Testis (tissue), 2 donors: ENCODE measurements at regions not wholly inside any gene's neighbourhood (a gene's known extent, or its start where the extent isn't known, plus 50 kb on each side); places are given as distances from the start of the nearest gene placed in this dataset.

Experiments
- DNase-seq: peaks from one replicate; pipeline ENCODE4 v3.0.0-alpha.2; 2019
- H3K27ac ChIP-seq, 2 donors: fragments of 200-600 bp; sonication (generic); one replicate each; pipeline ENCODE4 v1.5.1; 2019
- H3K27me3 ChIP-seq: fragments of 200-600 bp; sonication (generic); one replicate; pipeline ENCODE4 v1.5.1; 2019
- H3K36me3 ChIP-seq: fragments of 200-600 bp; sonication (generic); one replicate; pipeline ENCODE4 v1.5.1; 2017; ENCODE audit warnings: low read depth; ENCODE audit errors: missing control alignments
- H3K4me1 ChIP-seq: fragments of 200-600 bp; sonication (generic); one replicate; pipeline ENCODE4 v1.5.1; 2019
- H3K4me3 ChIP-seq, 2 donors: fragments of 200-600 bp; sonication (generic); one replicate each; pipeline ENCODE4 v1.5.1; 2017 to 2019
- H3K9me3 ChIP-seq: fragments of 200-600 bp; sonication (generic); one replicate; pipeline ENCODE4 v1.5.1; 2017
- POLR2A ChIP-seq: fragments of 450-650 bp; IDR thresholded peaks from one replicate; pipeline ENCODE4 v1.6.1; 2017; ENCODE audit warnings: antibody characterized with exemption, mild to moderate bottlenecking, moderate library complexity
- WGBS, 2 donors: methylation state at CpG; one replicate each; pipeline ENCODE4 v1.1.5; 2018; 5-methylcytosine and 5-hydroxymethylcytosine counted together
- intact Hi-C: fragments of 100-400 bp; cut with DNase I; formaldehyde crosslinking; loops from one replicate; pipeline ENCODE4 v1.15.1; 2023; ENCODE audit warnings: low total_unique reads
- TF ChIP-seq, protein P1 (sequence below), 3 experiments: fragments of 450-650 bp in 2 of 3; fragments of 200-600 bp in 1 of 3; sonication (generic) in 1 of 3; IDR thresholded peaks; one replicate each; pipeline ENCODE4 v1.5.1; 2016 to 2019; ENCODE audit warnings: antibody characterized with exemption in 3 of 3, mild to moderate bottlenecking in 2 of 3, moderate library complexity in 1 of 3

DNA sequence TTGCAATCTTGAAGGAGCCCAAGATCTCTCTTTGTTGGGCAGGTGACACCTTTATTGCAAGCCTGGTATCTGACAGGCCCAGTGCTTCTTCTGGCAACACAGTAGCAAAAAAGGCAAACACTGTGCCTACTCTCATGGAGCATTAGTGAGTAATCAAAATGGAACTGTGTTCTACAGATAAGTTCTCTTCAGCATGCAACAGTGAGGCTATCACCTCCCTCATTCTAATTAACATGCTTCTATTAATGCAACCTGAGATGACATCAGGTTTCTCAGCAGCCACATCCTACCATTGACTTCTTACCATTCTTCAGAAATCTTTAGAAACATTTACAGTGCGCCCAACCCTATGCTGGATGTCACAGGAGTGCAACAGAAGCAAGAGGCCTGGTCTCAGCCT lies 77.9 kb upstream of the KCNMA1 start:
- DNase-seq: no peak
- no peaks in the 10 kb centered on the region for H3K36me3 ChIP-seq
- H3K27me3 ChIP-seq: no peaks in the 10 kb centered on the region
- 87 to 100% methylated on average over 1 of the region's 1 CpG for WGBS, 2 donors
- H3K9me3 ChIP-seq: no peaks in the 10 kb centered on the region
- intact Hi-C loops: no loop called here
- peaks cover 2% of the 10 kb centered on the region for H3K4me1 ChIP-seq
- TF ChIP-seq, protein P1, sequence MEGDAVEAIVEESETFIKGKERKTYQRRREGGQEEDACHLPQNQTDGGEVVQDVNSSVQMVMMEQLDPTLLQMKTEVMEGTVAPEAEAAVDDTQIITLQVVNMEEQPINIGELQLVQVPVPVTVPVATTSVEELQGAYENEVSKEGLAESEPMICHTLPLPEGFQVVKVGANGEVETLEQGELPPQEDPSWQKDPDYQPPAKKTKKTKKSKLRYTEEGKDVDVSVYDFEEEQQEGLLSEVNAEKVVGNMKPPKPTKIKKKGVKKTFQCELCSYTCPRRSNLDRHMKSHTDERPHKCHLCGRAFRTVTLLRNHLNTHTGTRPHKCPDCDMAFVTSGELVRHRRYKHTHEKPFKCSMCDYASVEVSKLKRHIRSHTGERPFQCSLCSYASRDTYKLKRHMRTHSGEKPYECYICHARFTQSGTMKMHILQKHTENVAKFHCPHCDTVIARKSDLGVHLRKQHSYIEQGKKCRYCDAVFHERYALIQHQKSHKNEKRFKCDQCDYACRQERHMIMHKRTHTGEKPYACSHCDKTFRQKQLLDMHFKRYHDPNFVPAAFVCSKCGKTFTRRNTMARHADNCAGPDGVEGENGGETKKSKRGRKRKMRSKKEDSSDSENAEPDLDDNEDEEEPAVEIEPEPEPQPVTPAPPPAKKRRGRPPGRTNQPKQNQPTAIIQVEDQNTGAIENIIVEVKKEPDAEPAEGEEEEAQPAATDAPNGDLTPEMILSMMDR (IDR thresholded peaks at IDR 0.05): no peak
- no peak for TF ChIP-seq POLR2A
- no peak overlapping the region for H3K27ac ChIP-seq
- H3K4me3 ChIP-seq: no peak overlapping the region

DNA sequence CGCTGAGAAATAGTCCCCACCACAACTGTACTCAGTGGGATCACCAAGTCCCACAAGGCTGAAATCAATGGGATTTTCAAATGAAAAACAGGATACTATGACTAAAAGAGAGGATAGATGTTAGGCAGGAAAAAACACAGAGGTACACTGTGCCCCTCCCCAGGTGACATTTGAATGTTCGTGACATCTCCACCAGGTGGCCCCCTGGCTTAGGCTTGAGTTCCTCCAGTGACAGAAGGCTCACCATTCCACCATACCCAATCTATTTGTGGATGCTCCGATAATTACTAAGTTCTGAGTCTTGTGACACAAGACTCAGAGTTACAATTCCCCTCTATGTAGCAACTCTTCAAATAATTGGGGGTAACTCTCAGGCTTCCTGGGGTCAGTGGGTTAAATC lies 77.5 kb upstream of the KCNMA1 start:
- no peaks in the 10 kb centered on the region for H3K36me3 ChIP-seq
- peaks cover 2% of the 10 kb centered on the region for H3K4me1 ChIP-seq
- no peak overlapping the region for H3K27ac ChIP-seq
- H3K4me3 ChIP-seq: no peak overlapping the region
- no peak for DNase-seq
- no peaks in the 10 kb centered on the region for H3K27me3 ChIP-seq
- H3K9me3 ChIP-seq: no peaks in the 10 kb centered on the region
- 83 to 93% methylated on average over 3 of the region's 3 CpGs for WGBS, 2 donors
- intact Hi-C loops: no loop called here
- TF ChIP-seq POLR2A: no peak
- TF ChIP-seq, protein P1 (IDR thresholded peaks at IDR 0.05): no peak

DNA sequence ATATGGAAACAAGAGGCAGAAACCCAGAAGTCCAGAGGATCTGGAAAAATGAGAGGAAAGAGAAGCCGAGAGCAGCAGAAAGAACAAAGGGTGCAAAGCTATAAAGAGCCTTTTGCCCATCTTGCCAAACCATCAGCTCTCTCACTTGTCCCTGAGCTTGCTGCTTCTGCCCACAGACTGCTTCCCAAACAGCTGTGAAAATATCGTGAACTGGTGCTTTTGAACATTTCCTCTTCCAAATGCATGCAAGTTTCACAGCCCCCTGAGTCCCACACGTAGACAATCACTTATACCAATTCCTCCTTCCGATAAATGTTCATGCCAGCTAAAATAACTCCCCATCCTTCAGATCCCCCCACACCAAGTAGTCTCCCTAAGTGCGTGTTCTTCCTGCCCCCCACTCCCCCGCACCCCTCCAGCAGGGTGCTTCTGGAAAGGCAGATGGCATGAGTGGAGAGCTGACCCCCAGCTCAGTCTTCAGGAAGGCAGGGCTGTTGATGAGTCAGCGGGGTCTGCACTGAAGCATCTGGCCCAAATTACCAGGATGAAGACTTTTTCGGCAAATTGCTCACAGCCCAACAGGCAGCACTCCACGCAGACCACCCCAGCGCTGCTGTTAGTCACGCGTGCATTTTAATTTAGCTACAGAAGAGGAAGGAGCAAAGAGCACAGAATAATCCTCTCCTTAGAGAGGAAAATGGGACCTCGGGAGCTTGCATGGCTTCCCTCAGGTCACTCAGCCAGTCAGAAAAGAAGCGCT lies 76.1 kb upstream of the KCNMA1 start:
- Histone ChIP-seq H3K27me3 (no peaks in the 10 kb centered on the region), H3K9me3 (no peaks in the 10 kb centered on the region), H3K4me1 (peaks cover 2% of the 10 kb centered on the region), H3K4me3 (no peak overlapping the region), H3K27ac (no peak overlapping the region), H3K36me3 (no peaks in the 10 kb centered on the region)
- TF ChIP-seq, protein P1 (IDR thresholded peaks at IDR 0.05): no peak
- no peak for TF ChIP-seq POLR2A
- no peak for DNase-seq
- intact Hi-C loops: no loop called here
- whole genome bisulfite sequencing, 2 donors: 50 to 65% methylated on average over 12 to 14 of the region's 14 CpGs

DNA sequence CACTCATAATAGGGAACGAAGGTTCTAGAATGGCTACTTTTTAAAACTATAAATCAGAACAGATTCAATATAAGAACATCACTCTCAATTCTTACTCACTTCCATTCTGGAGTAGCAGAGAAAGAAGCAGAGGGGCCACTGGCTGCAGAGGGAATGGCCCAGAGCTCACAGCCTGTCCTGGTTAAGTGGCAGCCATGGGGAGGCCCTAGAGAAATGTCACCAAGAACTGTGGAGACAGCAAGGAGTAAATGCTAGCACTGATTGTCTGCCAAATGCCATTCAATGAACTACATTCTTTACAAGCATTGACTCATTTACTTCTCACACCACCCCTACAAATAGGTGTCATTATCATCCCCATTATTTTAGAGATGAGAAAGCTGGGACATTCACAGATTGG lies 74.6 kb upstream of the KCNMA1 start:
- no peak for DNase-seq
- H3K27ac ChIP-seq: no peak overlapping the region
- H3K9me3 ChIP-seq: no peaks in the 10 kb centered on the region
- TF ChIP-seq, protein P1 (IDR thresholded peaks at IDR 0.05): no peak
- no peak for TF ChIP-seq POLR2A
- peaks cover 2% of the 10 kb centered on the region for H3K4me1 ChIP-seq
- no peak overlapping the region for H3K4me3 ChIP-seq
- no peaks in the 10 kb centered on the region for H3K27me3 ChIP-seq
- intact Hi-C loops: no loop called here
- no peaks in the 10 kb centered on the region for H3K36me3 ChIP-seq
- 77 to 85% methylated on average over 1 of the region's 1 CpG for WGBS, 2 donors

DNA sequence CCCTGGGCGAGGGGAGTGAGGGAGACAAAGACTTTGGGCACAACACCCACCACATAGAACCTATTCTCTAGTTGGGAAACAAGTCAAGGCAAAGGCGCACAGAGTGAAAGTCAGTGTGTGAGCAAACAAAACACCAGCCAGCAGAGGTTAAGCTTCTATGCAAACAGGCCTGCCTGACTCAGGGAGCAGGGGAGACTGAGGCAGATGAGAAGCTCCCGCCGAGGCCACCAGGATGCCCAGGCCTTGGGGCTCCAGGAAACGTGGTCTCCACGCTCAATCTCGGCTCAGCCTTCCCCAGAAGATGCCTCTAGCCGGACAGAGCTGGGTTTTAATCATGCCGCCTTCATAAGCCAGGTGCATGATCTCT lies 74.1 kb upstream of the KCNMA1 start:
- WGBS, 2 donors: 35 to 42% methylated on average over 9 of the region's 9 CpGs
- intact Hi-C loops: no loop called here
- Histone ChIP-seq H3K4me1 (peaks cover 2% of the 10 kb centered on the region), H3K27me3 (no peaks in the 10 kb centered on the region), H3K27ac (no peak overlapping the region), H3K4me3 (no peak overlapping the region), H3K36me3 (no peaks in the 10 kb centered on the region), H3K9me3 (no peaks in the 10 kb centered on the region)
- DNase-seq: no peak
- no peak for TF ChIP-seq POLR2A
- TF ChIP-seq, protein P1 (IDR thresholded peaks at IDR 0.05): no peak
